Endothelial cell of umbilical vein (primary cell): ENCODE measurements at regions not wholly inside any gene's neighbourhood (a gene's known extent, or its start where the extent isn't known, plus 50 kb on each side); places are given as distances from the start of the nearest gene placed in this dataset.

Source experiments
- BruUV-seq: library from RNA; stranded (reverse); fragments of 400-500 nt; replicated peaks from 2 replicates; lab custom pipeline; 2021; lab: Mats Ljungman, UMichigan
- CTCF ChIA-PET: fragments of 300-600, 350-600 bp; sonication (Branson Sonifier 250); formaldehyde crosslinking; loops from one replicate; lab custom pipeline; 2021; ENCODE audit warnings: antibody characterized with exemption, inconsistent platforms; lab: Charles Lee
- POLR2A ChIA-PET: fragments of 300-600, 350-600 bp; sonication (Branson Sonifier 250); formaldehyde crosslinking; loops from one replicate; lab custom pipeline; 2021; ENCODE audit warnings: antibody characterized with exemption, inconsistent platforms; lab: Charles Lee
- DNase-seq: peaks from one replicate; pipeline ENCODE4 v3.0.0-alpha.2; 2011; ENCODE audit warnings: low read depth, low spot score
- FAIRE-seq: peaks from 2 replicates; lab custom pipeline; 2011; peaks lifted over from hg19 to GRCh38; lab: Jason Lieb, UNC
- H2AFZ ChIP-seq: 2 replicates; pipeline ENCODE4 v1.6.0; 2012; ENCODE audit warnings: low read depth, low read length, control low read depth, inconsistent platforms
- H3K27ac ChIP-seq: 2 replicates; pipeline ENCODE4 v1.5.1; 2011; ENCODE audit warnings: low read depth, mild to moderate bottlenecking, control low read depth, low read length, moderate library complexity; ENCODE audit not compliant: insufficient read depth
- H3K27me3 ChIP-seq, 2 experiments: 2 replicates each; pipeline versions ENCODE4 v1.6.0 to v1.6.1; 2011; ENCODE audit warnings: low read length in 2 of 2, mixed read lengths in 1 of 2; ENCODE audit not compliant: control insufficient read depth in 2 of 2, insufficient read depth in 2 of 2
- H3K36me3 ChIP-seq, 2 experiments: 2 replicates in 1 of 2; 3 replicates in 1 of 2; pipeline ENCODE4 v1.5.1; 2011; ENCODE audit warnings: low read length in 2 of 2, mild to moderate bottlenecking in 1 of 2, moderate library complexity in 1 of 2; ENCODE audit not compliant: control insufficient read depth in 2 of 2, insufficient read depth in 2 of 2; ENCODE audit errors: extremely low read depth in 1 of 2
- H3K4me1 ChIP-seq: 3 replicates; pipeline ENCODE4 v1.5.1; 2011; ENCODE audit warnings: mild to moderate bottlenecking, low read length; ENCODE audit not compliant: control insufficient read depth, insufficient read depth; ENCODE audit errors: extremely low read depth
- H3K4me2 ChIP-seq: 2 replicates; pipeline ENCODE4 v1.6.1; 2011; ENCODE audit warnings: low read length, control low read depth, mixed read lengths; ENCODE audit not compliant: insufficient read depth
- H3K4me3 ChIP-seq, 3 experiments: fragments of 200-600 bp in 1 of 3; sonication (generic), shearing (Covaris generic) in 1 of 3; replicated peaks in 1 of 3; 2 replicates each; pipeline ENCODE4 v1.5.1; 2011 to 2016; ENCODE audit warnings: control low read depth in 3 of 3, low read length in 3 of 3, mild to moderate bottlenecking in 2 of 3, inconsistent platforms in 1 of 3, low read depth in 1 of 3, moderate library complexity in 1 of 3; ENCODE audit not compliant: insufficient read depth in 1 of 3
- H3K79me2 ChIP-seq: 2 replicates; pipeline ENCODE4 v1.6.0; 2012; ENCODE audit warnings: low read length, inconsistent platforms; ENCODE audit not compliant: control insufficient read depth, insufficient read depth
- H3K9ac ChIP-seq: replicated peaks from 2 replicates; pipeline ENCODE3; 2011; ENCODE audit warnings: low read length, control low read depth; ENCODE audit not compliant: insufficient read depth; ENCODE audit errors: extremely low read depth
- H3K9me1 ChIP-seq: replicated peaks from 3 replicates; pipeline ENCODE4 v1.6.0; 2011; ENCODE audit warnings: mild to moderate bottlenecking, low read length; ENCODE audit not compliant: control insufficient read depth, insufficient read depth; ENCODE audit errors: extremely low read depth
- H3K9me3 ChIP-seq: replicated peaks from 2 replicates; pipeline ENCODE4 v1.5.1; 2012; ENCODE audit warnings: low read length, inconsistent platforms; ENCODE audit not compliant: control insufficient read depth, insufficient read depth
- H4K20me1 ChIP-seq: replicated peaks from 2 replicates; pipeline ENCODE3; 2011; ENCODE audit warnings: mild to moderate bottlenecking, low read length; ENCODE audit not compliant: control insufficient read depth, insufficient read depth; ENCODE audit errors: extremely low read depth
- CTCF ChIP-seq, 2 donors: IDR thresholded peaks; 1 replicate in 1 of 2; 2 replicates in 1 of 2; pipeline ENCODE4 v1.5.1; 2011; ENCODE audit warnings: low read length in 2 of 2, mild to moderate bottlenecking in 2 of 2, moderate library complexity in 2 of 2, control low read depth in 1 of 2, inconsistent platforms in 1 of 2, low read depth in 1 of 2; ENCODE audit not compliant: insufficient read depth in 1 of 2; ENCODE audit errors: extremely low read depth in 1 of 2
- JUN ChIP-seq: IDR thresholded peaks from 2 replicates; pipeline ENCODE4 v1.6.1; 2011; ENCODE audit warnings: borderline replicate concordance, low read depth; ENCODE audit not compliant: insufficient read length, insufficient read depth
- MAX ChIP-seq: IDR thresholded peaks from 2 replicates; pipeline ENCODE4 v1.6.1; 2011; ENCODE audit not compliant: insufficient read depth, insufficient read length
- POLR2AphosphoS5 ChIP-seq: IDR thresholded peaks from 2 replicates; pipeline ENCODE4 v1.6.1; 2012; ENCODE audit warnings: low read depth, mild to moderate bottlenecking, control low read depth, low read length, moderate library complexity; ENCODE audit not compliant: insufficient read depth
- dilution Hi-C: fragments of 300-500 bp; cut with MboI; formaldehyde crosslinking; loops from one replicate; pipeline ENCODE4 v1.15.0; 2019; ENCODE audit warnings: low sequenced_read_pairs; ENCODE audit not compliant: extremely low pct_ligation_motif_present
- intact Hi-C: fragments of 100-400 bp; cut with micrococcal nuclease; formaldehyde crosslinking; loops from one replicate; pipeline ENCODE4 v1.10.0; 2022

- H3K9me3 ChIP-seq, result no peaks in the 10 kb centered on the region
- no peak overlapping the region for H3K27ac ChIP-seq
- H3K79me2 ChIP-seq, result no peaks in the 10 kb centered on the region
- ChIA-PET CTCF (interaction anchor here (0.8 kb wide), 1 partner anchor 26 kb away, joined by 3 read pairs; no protein-coding TSS in a partner anchor), POLR2A (no interaction called here)
- no peaks in the 10 kb centered on the region for H4K20me1 ChIP-seq
- H3K27me3 ChIP-seq, result peaks cover 11 to 14% of the 10 kb centered on the region in 2 experiments
- dilution Hi-C loops (no loop called here), intact Hi-C loops (no loop called here)
- BruUV-seq, result no TSS peak
- no peak overlapping the region for H3K9ac ChIP-seq
- no peaks in the 10 kb centered on the region for H3K9me1 ChIP-seq
- no peak for FAIRE-seq
- no peaks in the 10 kb centered on the region for H3K36me3 ChIP-seq
- no peak overlapping the region for H2AFZ ChIP-seq
- no peaks in the 10 kb centered on the region for H3K4me1 ChIP-seq
- peak overlapping the region; percentile 70 for H3K4me2 ChIP-seq
- no peak for TF ChIP-seq POLR2AphosphoS5
- no peak for DNase-seq
- no peak overlapping the region for H3K4me3 ChIP-seq
Measured at GRCh38 chr6:28743271-28743789, 180.5 kb downstream of the TRIM27 start.

- FAIRE-seq, result no peak
Measured at GRCh38 chr6:28747083-28747630, 176.6 kb downstream of the TRIM27 start.

More at GRCh38 chr6:28747083-28747630, 176.6 kb downstream of the TRIM27 start:
- no peaks in the 10 kb centered on the region for H3K79me2 ChIP-seq
- TF ChIP-seq CTCF (IDR thresholded peaks at IDR 0.05; ENCODE audit: extremely low read depth in 1 of 2, insufficient read depth in 1 of 2, low read depth in 1 of 2, low read length in 2 of 2) (no peak), JUN (no peak), MAX (no peak)
- intact Hi-C loops, result no loop called here
- H3K27me3 ChIP-seq, result peaks cover 3 to 6% of the 10 kb centered on the region in 2 experiments
- ChIA-PET POLR2A (no interaction called here), CTCF (no interaction called here)
- no peak overlapping the region for H3K4me3 ChIP-seq
- H3K27ac ChIP-seq, result no peak overlapping the region
- no peak for DNase-seq
- BruUV-seq, result no TSS peak
- no peaks in the 10 kb centered on the region for H4K20me1 ChIP-seq
- no peaks in the 10 kb centered on the region for H3K36me3 ChIP-seq
- H3K9me1 ChIP-seq, result no peaks in the 10 kb centered on the region
- no peak overlapping the region for H2AFZ ChIP-seq
- H3K9me3 ChIP-seq, result no peaks in the 10 kb centered on the region
- no peaks in the 10 kb centered on the region for H3K4me1 ChIP-seq
- H3K4me2 ChIP-seq, result no peak overlapping the region
- no peak overlapping the region for H3K9ac ChIP-seq
- dilution Hi-C loops, result no loop called here
